ENCODE measurements at regions not wholly inside any gene's neighbourhood (a gene's known extent, or its start where the extent isn't known, plus 50 kb on each side); places are given as distances from the start of the nearest gene placed in this dataset.

DNA sequence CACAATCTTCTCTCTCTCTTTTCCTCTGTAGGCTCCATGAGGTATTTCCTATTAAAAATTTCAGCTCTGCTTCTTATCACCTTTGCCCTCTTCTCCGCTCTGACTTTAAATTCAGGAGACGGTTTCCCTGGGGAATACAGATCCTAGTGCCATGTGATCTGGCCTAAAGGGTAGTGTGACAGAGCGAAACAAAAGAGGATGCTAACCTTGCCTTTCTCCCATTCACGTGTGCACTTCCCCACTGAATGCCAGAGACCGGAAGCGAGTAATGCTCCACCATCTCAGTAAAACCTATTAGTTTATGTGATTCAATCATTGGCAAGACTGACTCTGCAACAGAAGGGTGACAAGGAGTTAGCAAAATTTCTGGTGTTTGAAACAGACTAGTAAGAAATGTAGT is 358.3 kb downstream of the ZNF521 start:
- ATAC-seq (ENCODE audit: low FRiP score) = no peak
- TF ChIP-seq, protein P1, sequence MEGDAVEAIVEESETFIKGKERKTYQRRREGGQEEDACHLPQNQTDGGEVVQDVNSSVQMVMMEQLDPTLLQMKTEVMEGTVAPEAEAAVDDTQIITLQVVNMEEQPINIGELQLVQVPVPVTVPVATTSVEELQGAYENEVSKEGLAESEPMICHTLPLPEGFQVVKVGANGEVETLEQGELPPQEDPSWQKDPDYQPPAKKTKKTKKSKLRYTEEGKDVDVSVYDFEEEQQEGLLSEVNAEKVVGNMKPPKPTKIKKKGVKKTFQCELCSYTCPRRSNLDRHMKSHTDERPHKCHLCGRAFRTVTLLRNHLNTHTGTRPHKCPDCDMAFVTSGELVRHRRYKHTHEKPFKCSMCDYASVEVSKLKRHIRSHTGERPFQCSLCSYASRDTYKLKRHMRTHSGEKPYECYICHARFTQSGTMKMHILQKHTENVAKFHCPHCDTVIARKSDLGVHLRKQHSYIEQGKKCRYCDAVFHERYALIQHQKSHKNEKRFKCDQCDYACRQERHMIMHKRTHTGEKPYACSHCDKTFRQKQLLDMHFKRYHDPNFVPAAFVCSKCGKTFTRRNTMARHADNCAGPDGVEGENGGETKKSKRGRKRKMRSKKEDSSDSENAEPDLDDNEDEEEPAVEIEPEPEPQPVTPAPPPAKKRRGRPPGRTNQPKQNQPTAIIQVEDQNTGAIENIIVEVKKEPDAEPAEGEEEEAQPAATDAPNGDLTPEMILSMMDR (IDR thresholded peaks at IDR 0.05) = no peak

DNA sequence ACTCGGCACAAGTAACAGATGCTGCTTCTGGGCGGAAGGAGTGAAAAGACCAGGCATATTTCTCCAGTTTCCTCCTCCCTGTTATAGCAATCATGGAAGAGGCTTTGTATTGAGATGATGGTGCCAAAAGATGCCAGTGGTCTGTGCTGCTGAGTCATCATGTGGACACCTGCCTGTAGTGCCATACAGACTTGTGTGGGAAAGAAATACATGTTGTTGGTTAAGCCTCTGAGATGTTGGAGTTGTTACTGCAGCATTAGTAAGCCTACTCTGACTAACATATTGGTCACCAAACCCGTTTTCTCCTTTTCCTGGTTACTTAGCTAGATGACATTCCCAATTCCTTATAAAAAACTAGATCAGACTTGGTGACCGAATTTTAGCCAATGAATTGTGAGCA is 356.9 kb downstream of the ZNF521 start:
- DNase-seq (ENCODE audit: low spot score) (no peak), ATAC-seq (ENCODE audit: low FRiP score) (no peak)
- TF ChIP-seq, protein P1 (IDR thresholded peaks at IDR 0.05) = no peak

More for the DNA sequence above, 358.3 kb downstream of the ZNF521 start:
- DNase-seq (ENCODE audit: low spot score) = no peak

DNA sequence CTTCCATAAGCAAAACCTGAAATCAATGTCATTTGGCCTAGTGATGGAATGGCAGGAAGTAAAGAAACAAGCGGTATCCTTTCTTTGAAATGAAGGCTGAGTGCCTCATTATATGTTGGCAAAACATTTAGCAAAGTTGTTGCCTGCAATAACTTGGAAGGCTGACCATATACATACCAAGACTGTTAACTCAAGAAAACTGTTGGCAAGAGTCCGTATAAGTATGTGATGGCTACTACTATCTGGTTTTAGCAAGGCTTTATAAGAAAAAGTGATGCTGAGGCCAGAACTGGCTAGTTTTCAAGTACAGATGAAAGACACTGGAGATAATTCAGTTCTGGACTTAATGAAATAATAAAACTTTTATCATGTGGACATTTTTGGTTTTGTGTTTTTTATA is 356.2 kb downstream of the ZNF521 start:
- DNase-seq (ENCODE audit: low spot score) (no peak), ATAC-seq (ENCODE audit: low FRiP score) (no peak)
- TF ChIP-seq, protein P1 (IDR thresholded peaks at IDR 0.05) = no peak

DNA sequence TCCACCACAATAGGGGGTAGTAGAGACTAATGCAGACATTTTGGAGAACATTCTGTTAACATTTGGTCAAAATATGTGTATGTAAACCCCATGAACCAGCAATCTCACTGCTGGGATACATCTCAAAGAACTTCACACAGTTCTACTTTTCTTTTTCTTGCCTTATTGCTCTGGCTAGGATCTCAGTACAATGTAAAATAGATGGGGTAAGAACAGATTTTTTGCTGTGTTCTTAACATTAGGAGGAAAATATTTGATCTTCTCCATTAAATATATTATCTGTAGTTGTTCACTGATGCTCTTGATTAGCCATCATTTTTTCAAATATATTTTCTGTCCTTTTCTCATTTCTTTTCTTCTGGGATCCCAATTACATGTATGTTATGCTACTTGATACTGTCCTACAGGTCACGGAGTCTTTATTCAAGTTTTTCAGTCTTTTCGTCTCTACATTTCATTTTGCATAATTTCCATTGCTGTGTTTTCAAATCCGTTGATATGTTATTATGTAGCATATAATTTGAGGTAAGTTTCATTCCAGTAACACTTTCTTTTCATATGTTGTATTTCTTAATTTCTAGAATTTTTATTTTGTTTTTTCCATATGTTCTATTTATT is 352.2 kb downstream of the ZNF521 start:
- ATAC-seq (ENCODE audit: low FRiP score) (no peak), DNase-seq (ENCODE audit: low spot score) (no peak)
- TF ChIP-seq, protein P1 (IDR thresholded peaks at IDR 0.05) = no peak

DNA sequence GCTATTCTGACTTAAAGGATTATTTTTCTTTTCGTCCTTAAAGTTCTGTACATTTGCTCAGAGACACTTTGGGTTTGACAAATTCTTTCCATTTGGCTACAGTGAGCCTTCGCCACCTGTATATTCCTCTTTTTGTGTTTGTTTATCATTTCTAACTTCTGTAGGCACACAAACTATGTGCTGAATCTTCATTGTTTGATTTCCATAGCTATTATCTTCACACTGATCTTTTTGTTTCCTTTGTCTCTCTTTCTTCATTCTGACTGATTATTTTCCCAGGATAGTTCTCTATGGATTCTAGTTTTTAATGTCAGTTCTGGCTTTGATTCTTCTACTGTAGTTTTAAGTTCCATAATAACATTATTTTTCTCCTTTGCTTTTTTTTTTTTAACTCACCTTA is 350.2 kb downstream of the ZNF521 start:
- TF ChIP-seq, protein P1 (IDR thresholded peaks at IDR 0.05) = no peak
- ATAC-seq (ENCODE audit: low FRiP score) = no peak
- DNase-seq (ENCODE audit: low spot score) = no peak

DNA sequence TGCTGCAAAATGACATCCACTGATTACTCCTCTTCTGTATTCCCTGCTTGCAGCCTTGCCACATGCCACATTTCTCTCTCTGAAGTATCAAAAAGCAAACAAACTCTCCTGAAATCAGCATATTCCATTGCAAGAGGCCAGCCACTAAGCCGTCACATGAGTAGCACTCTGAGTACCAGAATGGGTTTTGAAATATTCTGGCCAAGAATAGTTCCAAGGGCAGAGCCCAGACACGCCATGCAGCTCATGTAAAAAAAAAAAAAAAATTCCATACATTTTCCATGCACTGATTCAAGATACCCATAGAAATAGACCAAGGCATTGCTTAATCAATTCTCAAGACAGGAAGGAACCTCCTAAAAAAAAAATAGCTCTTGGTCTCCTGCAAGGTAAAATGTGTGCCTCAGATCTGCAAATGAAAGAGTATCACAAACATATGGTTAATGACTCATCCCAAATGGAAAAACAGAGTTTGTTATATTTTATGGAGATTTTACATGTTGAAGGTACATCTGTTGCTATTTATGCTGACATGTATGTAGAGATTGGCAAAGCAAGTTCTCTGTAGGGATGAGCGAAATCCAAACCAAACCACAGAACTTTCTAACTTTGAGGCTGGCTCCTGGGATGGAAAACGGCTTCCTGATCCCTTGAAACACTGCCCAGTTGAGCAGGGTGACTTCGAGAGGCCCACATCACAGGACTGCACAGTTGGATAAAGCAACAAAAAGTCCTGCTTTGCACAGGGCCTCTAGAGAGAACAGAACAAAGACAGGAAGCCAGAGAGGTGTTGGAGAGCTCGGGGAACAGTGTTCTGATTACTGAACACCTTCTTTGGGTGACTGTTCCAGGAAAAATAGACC is 346.2 kb downstream of the ZNF521 start:
- TF ChIP-seq, protein P1 (IDR thresholded peaks at IDR 0.05) = no peak
- DNase-seq (ENCODE audit: low spot score) (no peak), ATAC-seq (ENCODE audit: low FRiP score) (no peak)
